Left lung (tissue), 4 donors: ENCODE measurements at regions not wholly inside any gene's neighbourhood (a gene's known extent, or its start where the extent isn't known, plus 50 kb on each side); places are given as distances from the start of the nearest gene placed in this dataset.
"Not testable (repeated sequence)": the region's sequence is repeated elsewhere in the genome, so short reads cannot be mapped to it uniquely, and the experiment has no call there.

Experiments
- ATAC-seq: fragments of 200-7000 bp; cut with Tn5 transposase; one replicate; pipeline ENCODE4 v1.9.1; 2020; ENCODE audit warnings: moderate library complexity
- DNase-seq, 4 donors: peaks; one replicate each; pipeline ENCODE4 v3.0.0-alpha.2; 2013 to 2020
- H3K27ac ChIP-seq, 2 donors: fragments of 200-600 bp; sonication (generic) in 1 of 2; one replicate each; pipeline versions ENCODE4 v1.5.0 to v1.8.0; 2020 to 2021
- H3K27me3 ChIP-seq, 2 donors: fragments of 200-600 bp; sonication (generic) in 1 of 2; one replicate each; pipeline versions ENCODE4 v1.5.0 to v1.8.0; 2020 to 2021
- H3K36me3 ChIP-seq, 2 donors: fragments of 200-600 bp; sonication (generic) in 1 of 2; one replicate each; pipeline versions ENCODE4 v1.5.0 to v1.8.0; 2020 to 2021
- H3K4me1 ChIP-seq, 2 donors: fragments of 200-600 bp; one replicate each; pipeline ENCODE4 v1.8.0; 2021
- H3K4me3 ChIP-seq, 2 donors: fragments of 200-600 bp; sonication (generic) in 1 of 2; one replicate each; pipeline versions ENCODE4 v1.5.0 to v1.8.0; 2020 to 2021; ENCODE audit warnings: mild to moderate bottlenecking in 1 of 2
- H3K9me3 ChIP-seq, 2 donors: fragments of 200-600 bp; sonication (generic) in 1 of 2; one replicate each; pipeline versions ENCODE4 v1.5.0 to v1.8.0; 2020 to 2021
- CTCF ChIP-seq, 2 donors: fragments of 200-600 bp; sonication (generic) in 1 of 2; IDR thresholded peaks; one replicate each; pipeline versions ENCODE4 v1.5.0 to v1.8.0; 2021; ENCODE audit warnings: antibody characterized with exemption in 2 of 2
- intact Hi-C, 2 donors: fragments of 100-400 bp; cut with DNase I; formaldehyde crosslinking; loops; one replicate each; pipeline versions ENCODE4 v1.11.2 to v1.14.2; 2022
- donor health status: DM: no; HTN: yes; CAD: no.
- donor health status: DM: no; HTN: no; CAD: no.

- H3K9me3 ChIP-seq: peaks cover 0 to 4% of the 10 kb centered on the region in 2 donors
- no peaks in the 10 kb centered on the region for H3K36me3 ChIP-seq
- no peaks in the 10 kb centered on the region for H3K27me3 ChIP-seq
- intact Hi-C loops: no loop called here
- no peak overlapping the region for H3K4me3 ChIP-seq
- no peak overlapping the region for H3K27ac ChIP-seq
- ATAC-seq (no peak), DNase-seq (no peak)
- H3K4me1 ChIP-seq: no peaks in the 10 kb centered on the region
- no peak for TF ChIP-seq CTCF (IDR thresholded peaks at IDR 0.05)
Observed at GRCh38 chr7:73931502-73931901, 70.5 kb downstream of the TMEM270 start.

GRCh38 chr7:73932364-73932763, 71.4 kb downstream of the TMEM270 start:
- ATAC-seq (no peak), DNase-seq (no peak)
- no peak for TF ChIP-seq CTCF (IDR thresholded peaks at IDR 0.05)
- H3K27ac ChIP-seq: no peak overlapping the region
- H3K36me3 ChIP-seq: no peaks in the 10 kb centered on the region
- H3K9me3 ChIP-seq: no peaks in the 10 kb centered on the region
- H3K4me3 ChIP-seq: no peak overlapping the region
- no peaks in the 10 kb centered on the region for H3K4me1 ChIP-seq
- H3K27me3 ChIP-seq: no peaks in the 10 kb centered on the region
- intact Hi-C loops: no loop called here

- Histone ChIP-seq H3K36me3 (no peaks in the 10 kb centered on the region), H3K27ac (no peak overlapping the region), H3K4me1 (no peaks in the 10 kb centered on the region), H3K9me3 (no peaks in the 10 kb centered on the region), H3K27me3 (no peaks in the 10 kb centered on the region), H3K4me3 (no peak overlapping the region)
- TF ChIP-seq CTCF (IDR thresholded peaks at IDR 0.05): no peak
- DNase-seq: no peak
- intact Hi-C loops: no loop called here
- ATAC-seq: no peak
Observed at GRCh38 chr7:73933091-73933490, 72.1 kb downstream of the TMEM270 start.

- no peaks in the 10 kb centered on the region for H3K36me3 ChIP-seq
- H3K9me3 ChIP-seq: peaks cover 0 to 14% of the 10 kb centered on the region in 2 donors
- intact Hi-C loops: no loop called here
- no peak overlapping the region for H3K27ac ChIP-seq
- no peaks in the 10 kb centered on the region for H3K4me1 ChIP-seq
- TF ChIP-seq CTCF (IDR thresholded peaks at IDR 0.05): no peak
- H3K27me3 ChIP-seq: no peaks in the 10 kb centered on the region
- DNase-seq (no peak), ATAC-seq (no peak)
- no peak overlapping the region for H3K4me3 ChIP-seq
Observed at GRCh38 chr7:73936967-73937366, 76.0 kb downstream of the TMEM270 start.

GRCh38 chr7:73937650-73938049, 76.7 kb downstream of the TMEM270 start:
- H3K27ac ChIP-seq, intact Hi-C loops, DNase-seq, H3K4me1 ChIP-seq, H3K4me3 ChIP-seq, H3K36me3 ChIP-seq, ATAC-seq, H3K27me3 ChIP-seq: not testable (repeated sequence)
- H3K9me3 ChIP-seq: peaks cover 0 to 14% of the 10 kb centered on the region in 2 donors

GRCh38 chr7:73939528-73939927, 78.6 kb downstream of the TMEM270 start:
- H3K4me3 ChIP-seq: no peak overlapping the region
- ATAC-seq (no peak), DNase-seq (no peak)
- TF ChIP-seq CTCF (IDR thresholded peaks at IDR 0.05): no peak
- no peaks in the 10 kb centered on the region for H3K36me3 ChIP-seq
- H3K4me1 ChIP-seq: no peaks in the 10 kb centered on the region
- peaks cover 0 to 15% of the 10 kb centered on the region in 2 donors for H3K9me3 ChIP-seq
- no peaks in the 10 kb centered on the region for H3K27me3 ChIP-seq
- H3K27ac ChIP-seq: no peak overlapping the region
- intact Hi-C loops: no loop called here
